OCI-LY1 (cell line): ENCODE measurements at regions not wholly inside any gene's neighbourhood (a gene's known extent, or its start where the extent isn't known, plus 50 kb on each side); places are given as distances from the start of the nearest gene placed in this dataset.

ENCODE experiments used
- H2AFZ ChIP-seq: fragments of 200-600 bp; sonication (generic), shearing (Covaris generic); 2 replicates; pipeline ENCODE4 v1.6.0; 2014; ENCODE audit warnings: antibody characterized with exemption, mild to moderate bottlenecking, low read length
- H3F3A ChIP-seq: fragments of 200-600 bp; sonication (generic), shearing (Covaris generic); 2 replicates; pipeline ENCODE4 v1.6.0; 2014; ENCODE audit warnings: mild to moderate bottlenecking, antibody characterized with exemption, low read length, moderate library complexity; ENCODE audit not compliant: insufficient read depth
- H3K27ac ChIP-seq: fragments of 200-600 bp; sonication (generic); 2 replicates; pipeline ENCODE4 v1.5.1; 2014; ENCODE audit warnings: low read length, mixed run types, mild to moderate bottlenecking, low read depth; ENCODE audit not compliant: poor library complexity, severe bottlenecking
- H3K27me3 ChIP-seq: fragments of 200-600 bp; sonication (generic); 2 replicates; pipeline ENCODE4 v1.6.0; 2014; ENCODE audit warnings: antibody characterized with exemption, mild to moderate bottlenecking, low read length, moderate library complexity; ENCODE audit not compliant: insufficient read depth
- H3K36me3 ChIP-seq: fragments of 200-600 bp; sonication (generic); 2 replicates; pipeline ENCODE4 v1.6.1; 2014; ENCODE audit warnings: mild to moderate bottlenecking, antibody characterized with exemption, low read length, moderate library complexity, mixed read lengths; ENCODE audit not compliant: insufficient read depth
- H3K4me1 ChIP-seq: fragments of 200-600 bp; sonication (generic); 2 replicates; pipeline ENCODE4 v1.5.1; 2014; ENCODE audit warnings: mild to moderate bottlenecking, low read length, moderate library complexity; ENCODE audit not compliant: insufficient read depth, severe bottlenecking
- H3K4me2 ChIP-seq: fragments of 200-600 bp; sonication (generic), shearing (Covaris generic); 2 replicates; pipeline ENCODE4 v1.6.1; 2014; ENCODE audit warnings: low read length
- H3K4me3 ChIP-seq: fragments of 200-600 bp; sonication (generic); 2 replicates; pipeline ENCODE4 v1.5.1; 2014; ENCODE audit warnings: low read length, low read depth, mild to moderate bottlenecking, mixed read lengths; ENCODE audit not compliant: poor library complexity, severe bottlenecking
- H3K79me2 ChIP-seq: fragments of 200-600 bp; shearing (Covaris generic); 2 replicates; pipeline ENCODE4 v1.6.1; 2016; ENCODE audit warnings: mixed run types, low read length, mixed read lengths; ENCODE audit not compliant: insufficient read depth
- H3K9ac ChIP-seq: fragments of 200-600 bp; sonication (generic), shearing (Covaris generic); 2 replicates; pipeline ENCODE4 v1.6.1; 2014; ENCODE audit warnings: mild to moderate bottlenecking, low read length, mixed read lengths
- H3K9me2 ChIP-seq: fragments of 200-600 bp; sonication (generic), shearing (Covaris generic); 2 replicates; pipeline ENCODE4 v1.6.1; 2014; ENCODE audit warnings: low read depth, mild to moderate bottlenecking, low read length, mixed read lengths
- H3K9me3 ChIP-seq: fragments of 200-600 bp; shearing (Covaris generic); 2 replicates; pipeline ENCODE4 v1.6.1; 2014; ENCODE audit warnings: low read length, mixed read lengths
- H4K20me1 ChIP-seq: fragments of 200-600 bp; sonication (generic), shearing (Covaris generic); 2 replicates; pipeline ENCODE4 v1.6.0; 2016; ENCODE audit warnings: mild to moderate bottlenecking, low read length; ENCODE audit not compliant: insufficient read depth
- CTCF ChIP-seq: fragments of 200-600 bp; sonication (generic), shearing (Covaris generic); IDR thresholded peaks from 2 replicates; pipeline ENCODE4 v1.5.1; 2017; ENCODE audit warnings: mild to moderate bottlenecking, antibody characterized with exemption, low read length, moderate library complexity, mixed read lengths
- EZH2 ChIP-seq: fragments of 200-600 bp; sonication (generic), shearing (Covaris generic); IDR thresholded peaks from 2 replicates; pipeline ENCODE4 v1.8.0; 2017; ENCODE audit warnings: borderline replicate concordance, mixed run types, mild to moderate bottlenecking, antibody characterized with exemption, low read length, moderate library complexity, mixed read lengths

- no peak overlapping the region for H3K27ac ChIP-seq
- no peaks in the 10 kb centered on the region for H3K9me3 ChIP-seq
- H3K9me2 ChIP-seq = no peaks in the 10 kb centered on the region
- no peaks in the 10 kb centered on the region for H4K20me1 ChIP-seq
- H3K36me3 ChIP-seq = no peaks in the 10 kb centered on the region
- H3K4me3 ChIP-seq = no peak overlapping the region
- no peak overlapping the region for H2AFZ ChIP-seq
- no peaks in the 10 kb centered on the region for H3F3A ChIP-seq
- no peaks in the 10 kb centered on the region for H3K27me3 ChIP-seq
- H3K4me1 ChIP-seq = no peaks in the 10 kb centered on the region
- no peaks in the 10 kb centered on the region for H3K79me2 ChIP-seq
- H3K9ac ChIP-seq = no peak overlapping the region
- no peak for TF ChIP-seq CTCF
- TF ChIP-seq EZH2 = no peak
- H3K4me2 ChIP-seq = no peak overlapping the region
Measured at GRCh38 chr1:181951213-181951612, 110.3 kb downstream of the ZNF648 start.

GRCh38 chr1:181949500-181949899 lies 112.0 kb downstream of the ZNF648 start:
- Histone ChIP-seq H3K9me2 (no peaks in the 10 kb centered on the region), H3K27me3 (no peaks in the 10 kb centered on the region), H2AFZ (no peak overlapping the region), H3K79me2 (no peaks in the 10 kb centered on the region), H3K27ac (no peak overlapping the region), H3K4me2 (no peak overlapping the region), H3K4me1 (no peaks in the 10 kb centered on the region), H3F3A (no peaks in the 10 kb centered on the region), H4K20me1 (no peaks in the 10 kb centered on the region), H3K36me3 (no peaks in the 10 kb centered on the region), H3K9me3 (no peaks in the 10 kb centered on the region), H3K9ac (no peak overlapping the region), H3K4me3 (no peak overlapping the region)
- TF ChIP-seq CTCF (no peak), EZH2 (no peak)

GRCh38 chr1:181948372-181948771 lies 113.1 kb downstream of the ZNF648 start:
- no peaks in the 10 kb centered on the region for H4K20me1 ChIP-seq
- no peaks in the 10 kb centered on the region for H3K9me3 ChIP-seq
- H3K27me3 ChIP-seq = no peaks in the 10 kb centered on the region
- H3K9ac ChIP-seq = no peak overlapping the region
- H3F3A ChIP-seq = no peaks in the 10 kb centered on the region
- H3K36me3 ChIP-seq = no peaks in the 10 kb centered on the region
- no peak overlapping the region for H3K27ac ChIP-seq
- no peaks in the 10 kb centered on the region for H3K9me2 ChIP-seq
- H3K79me2 ChIP-seq = no peaks in the 10 kb centered on the region
- H3K4me2 ChIP-seq = no peak overlapping the region
- no peak overlapping the region for H3K4me3 ChIP-seq
- TF ChIP-seq CTCF (no peak), EZH2 (no peak)
- H3K4me1 ChIP-seq = no peaks in the 10 kb centered on the region
- H2AFZ ChIP-seq = no peak overlapping the region
